ENCODE measurements at regions not wholly inside any gene's neighbourhood (a gene's known extent, or its start where the extent isn't known, plus 50 kb on each side); places are given as distances from the start of the nearest gene placed in this dataset.
A peak's percentile ranks its signal among the peaks of the same experiment; 100 is the strongest.

DNA sequence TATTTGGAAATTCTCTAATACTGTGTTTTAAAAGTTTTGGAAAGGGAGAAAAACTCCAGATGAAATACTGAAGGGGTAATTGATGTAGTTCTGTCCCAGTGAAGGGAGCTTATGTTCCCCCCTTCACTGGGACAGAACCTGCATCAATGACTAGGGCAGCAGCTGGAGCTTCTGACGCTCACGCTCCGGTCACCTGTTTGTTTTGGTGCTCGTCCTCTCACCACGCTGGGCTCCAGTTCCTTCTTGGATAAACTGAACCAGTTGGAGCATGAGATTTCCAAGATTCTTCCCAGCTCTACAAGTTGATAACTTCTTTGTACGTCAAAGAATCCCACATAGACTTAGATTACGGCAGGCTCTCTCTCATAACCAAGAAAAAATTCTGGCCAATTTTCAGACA lies 51.4 kb upstream of the HNRNPU start:
- H3K4me3 ChIP-seq (ENCODE audit: low read depth in 2 of 2, low read length in 2 of 2) = no peak overlapping the region
- intact Hi-C loops (cut with micrococcal nuclease; ENCODE audit: unreplicated experiment) = loop anchor here (5.0 kb wide), 1 partner anchor 127 kb away; no protein-coding TSS in a partner anchor
- no peak for DNase-seq (ENCODE audit: low read depth, low spot score)
- peaks cover 2% of the 10 kb centered on the region; the same call in 1 of the 2 replicates for H3K27me3 ChIP-seq (ENCODE audit: control insufficient read depth, insufficient read depth, low read length)
- CTCF ChIA-PET = no interaction called here
- POLR2A ChIA-PET = interaction anchor here (0.6 kb wide), 1 partner anchor 74 kb away, joined by 4 read pairs; no protein-coding TSS in a partner anchor
- H3K9me3 ChIP-seq (ENCODE audit: control insufficient read depth, insufficient read depth, low read depth, low read length) = no peaks in the 10 kb centered on the region
- H3K36me3 ChIP-seq (ENCODE audit: control insufficient read depth, insufficient read depth, low read length) = no peaks in the 10 kb centered on the region
- ATAC-seq = no peak
- in situ Hi-C loops (cut with HindIII; ENCODE audit: low pct_unique_long_range_greater_than_20kb, low sequenced_read_pairs) = no loop called here
- TF ChIP-seq, protein P1, sequence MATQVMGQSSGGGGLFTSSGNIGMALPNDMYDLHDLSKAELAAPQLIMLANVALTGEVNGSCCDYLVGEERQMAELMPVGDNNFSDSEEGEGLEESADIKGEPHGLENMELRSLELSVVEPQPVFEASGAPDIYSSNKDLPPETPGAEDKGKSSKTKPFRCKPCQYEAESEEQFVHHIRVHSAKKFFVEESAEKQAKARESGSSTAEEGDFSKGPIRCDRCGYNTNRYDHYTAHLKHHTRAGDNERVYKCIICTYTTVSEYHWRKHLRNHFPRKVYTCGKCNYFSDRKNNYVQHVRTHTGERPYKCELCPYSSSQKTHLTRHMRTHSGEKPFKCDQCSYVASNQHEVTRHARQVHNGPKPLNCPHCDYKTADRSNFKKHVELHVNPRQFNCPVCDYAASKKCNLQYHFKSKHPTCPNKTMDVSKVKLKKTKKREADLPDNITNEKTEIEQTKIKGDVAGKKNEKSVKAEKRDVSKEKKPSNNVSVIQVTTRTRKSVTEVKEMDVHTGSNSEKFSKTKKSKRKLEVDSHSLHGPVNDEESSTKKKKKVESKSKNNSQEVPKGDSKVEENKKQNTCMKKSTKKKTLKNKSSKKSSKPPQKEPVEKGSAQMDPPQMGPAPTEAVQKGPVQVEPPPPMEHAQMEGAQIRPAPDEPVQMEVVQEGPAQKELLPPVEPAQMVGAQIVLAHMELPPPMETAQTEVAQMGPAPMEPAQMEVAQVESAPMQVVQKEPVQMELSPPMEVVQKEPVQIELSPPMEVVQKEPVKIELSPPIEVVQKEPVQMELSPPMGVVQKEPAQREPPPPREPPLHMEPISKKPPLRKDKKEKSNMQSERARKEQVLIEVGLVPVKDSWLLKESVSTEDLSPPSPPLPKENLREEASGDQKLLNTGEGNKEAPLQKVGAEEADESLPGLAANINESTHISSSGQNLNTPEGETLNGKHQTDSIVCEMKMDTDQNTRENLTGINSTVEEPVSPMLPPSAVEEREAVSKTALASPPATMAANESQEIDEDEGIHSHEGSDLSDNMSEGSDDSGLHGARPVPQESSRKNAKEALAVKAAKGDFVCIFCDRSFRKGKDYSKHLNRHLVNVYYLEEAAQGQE (IDR thresholded peaks at IDR 0.05; ENCODE audit: insufficient read depth in 1 of 2, low read depth in 2 of 2, low read length in 1 of 2) = no peak
- no peak for TF ChIP-seq TCF7L2 (IDR thresholded peaks at IDR 0.05; ENCODE audit: low read depth, low read length)
- no peak for TF ChIP-seq POLR2AphosphoS5 (IDR thresholded peaks at IDR 0.05; ENCODE audit: low read depth, low read length)
- BruUV-seq (replicated peaks) = no TSS peak
- H3K27ac ChIP-seq (ENCODE audit: low read length) = no peak overlapping the region
- H3K4me1 ChIP-seq (ENCODE audit: control insufficient read depth, insufficient read depth, low read length) = 0 out of 2 replicates have a peak, but pooled peaks cover 3% of the 10 kb centered on the region

DNA sequence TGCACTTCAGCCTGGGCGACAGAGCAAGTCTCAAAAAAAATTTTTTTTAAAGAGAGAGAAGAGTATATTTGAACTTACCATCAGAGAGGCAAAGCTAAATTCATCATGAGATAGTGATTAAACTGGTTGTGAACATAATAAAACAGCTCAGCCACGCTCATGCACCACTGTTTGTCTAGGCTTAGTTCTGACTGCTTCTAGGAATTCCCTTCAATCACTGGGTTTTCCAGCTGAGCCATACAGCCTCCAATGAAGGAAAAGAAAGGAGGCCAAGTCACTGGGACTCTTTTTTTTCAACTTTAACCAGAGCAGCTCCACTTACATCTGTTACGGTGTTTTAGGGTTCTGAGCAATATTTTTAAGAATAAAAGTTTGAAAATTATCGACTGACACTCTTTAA lies 50.4 kb upstream of the HNRNPU start:
- H3K27me3 ChIP-seq (ENCODE audit: control insufficient read depth, insufficient read depth, low read length) = peaks cover 2% of the 10 kb centered on the region; the same call in 1 of the 2 replicates
- 0 out of 2 replicates have a peak, but pooled peaks have one; percentile 26 for ATAC-seq
- in situ Hi-C loops (cut with HindIII; ENCODE audit: low pct_unique_long_range_greater_than_20kb, low sequenced_read_pairs) (no loop called here), intact Hi-C loops (cut with micrococcal nuclease; ENCODE audit: unreplicated experiment) (loop anchor here (5.0 kb wide), 1 partner anchor 128 kb away; no protein-coding TSS in a partner anchor)
- TF ChIP-seq POLR2AphosphoS5 (IDR thresholded peaks at IDR 0.05; ENCODE audit: low read depth, low read length) = no peak
- no peak for TF ChIP-seq SIN3A (IDR thresholded peaks at IDR 0.05; ENCODE audit: borderline replicate concordance, insufficient read depth, low read depth, low read length)
- TF ChIP-seq, protein P2, sequence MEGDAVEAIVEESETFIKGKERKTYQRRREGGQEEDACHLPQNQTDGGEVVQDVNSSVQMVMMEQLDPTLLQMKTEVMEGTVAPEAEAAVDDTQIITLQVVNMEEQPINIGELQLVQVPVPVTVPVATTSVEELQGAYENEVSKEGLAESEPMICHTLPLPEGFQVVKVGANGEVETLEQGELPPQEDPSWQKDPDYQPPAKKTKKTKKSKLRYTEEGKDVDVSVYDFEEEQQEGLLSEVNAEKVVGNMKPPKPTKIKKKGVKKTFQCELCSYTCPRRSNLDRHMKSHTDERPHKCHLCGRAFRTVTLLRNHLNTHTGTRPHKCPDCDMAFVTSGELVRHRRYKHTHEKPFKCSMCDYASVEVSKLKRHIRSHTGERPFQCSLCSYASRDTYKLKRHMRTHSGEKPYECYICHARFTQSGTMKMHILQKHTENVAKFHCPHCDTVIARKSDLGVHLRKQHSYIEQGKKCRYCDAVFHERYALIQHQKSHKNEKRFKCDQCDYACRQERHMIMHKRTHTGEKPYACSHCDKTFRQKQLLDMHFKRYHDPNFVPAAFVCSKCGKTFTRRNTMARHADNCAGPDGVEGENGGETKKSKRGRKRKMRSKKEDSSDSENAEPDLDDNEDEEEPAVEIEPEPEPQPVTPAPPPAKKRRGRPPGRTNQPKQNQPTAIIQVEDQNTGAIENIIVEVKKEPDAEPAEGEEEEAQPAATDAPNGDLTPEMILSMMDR (IDR thresholded peaks at IDR 0.05) = no peak
- no peak for TF ChIP-seq TCF7L2 (IDR thresholded peaks at IDR 0.05; ENCODE audit: low read depth, low read length)
- TF ChIP-seq, protein P1 (IDR thresholded peaks at IDR 0.05; ENCODE audit: insufficient read depth in 1 of 2, low read depth in 2 of 2, low read length in 1 of 2) = no peak
- H3K4me3 ChIP-seq (ENCODE audit: low read depth in 2 of 2, low read length in 2 of 2) = no peak overlapping the region
- CTCF ChIA-PET = no interaction called here
- no peaks in the 10 kb centered on the region for H3K9me3 ChIP-seq (ENCODE audit: control insufficient read depth, insufficient read depth, low read depth, low read length)
- no peaks in the 10 kb centered on the region for H3K36me3 ChIP-seq (ENCODE audit: control insufficient read depth, insufficient read depth, low read length)
- no peak overlapping the region for H3K27ac ChIP-seq (ENCODE audit: low read length)
- no peak for DNase-seq (ENCODE audit: low read depth, low spot score)
- POLR2A ChIA-PET = no interaction called here
- no TSS peak for BruUV-seq (replicated peaks)
- 0 out of 2 replicates have a peak, but pooled peaks cover 3% of the 10 kb centered on the region for H3K4me1 ChIP-seq (ENCODE audit: control insufficient read depth, insufficient read depth, low read length)
